Spleen (tissue), 7 donors: ENCODE measurements at regions not wholly inside any gene's neighbourhood (a gene's known extent, or its start where the extent isn't known, plus 50 kb on each side); places are given as distances from the start of the nearest gene placed in this dataset.

Experiments used
- POLR2A ChIP-seq, 3 donors: fragments of 450-650 bp; IDR thresholded peaks; one replicate each; pipeline ENCODE4 v1.5.1; 2017; ENCODE audit warnings: antibody characterized with exemption in 3 of 3, mild to moderate bottlenecking in 1 of 3
- TF ChIP-seq, protein P1 (sequence below), 11 experiments: fragments of 200-600 bp in 7 of 11; fragments of 450-650 bp in 4 of 11; sonication (generic) in 4 of 11; IDR thresholded peaks in 8 of 11; conservative IDR thresholded peaks in 3 of 11; 1 replicate in 7 of 11; 2 replicates in 4 of 11; pipeline versions ENCODE4 v1.4.0 to v1.8.0; 2016 to 2021; ENCODE audit warnings: antibody characterized with exemption in 11 of 11, inconsistent platforms in 4 of 11, mild to moderate bottlenecking in 1 of 11
- donor health status: DM: no; HTN: no; CAD: no; lungs with moderate emphysema.
- donor health status: DM: no; HTN: no; CAD: no.
- donor health status: DM: no; HTN: no; CAD: no.

- TF ChIP-seq POLR2A (IDR thresholded peaks at IDR 0.05), result no peak
- TF ChIP-seq, protein P1, sequence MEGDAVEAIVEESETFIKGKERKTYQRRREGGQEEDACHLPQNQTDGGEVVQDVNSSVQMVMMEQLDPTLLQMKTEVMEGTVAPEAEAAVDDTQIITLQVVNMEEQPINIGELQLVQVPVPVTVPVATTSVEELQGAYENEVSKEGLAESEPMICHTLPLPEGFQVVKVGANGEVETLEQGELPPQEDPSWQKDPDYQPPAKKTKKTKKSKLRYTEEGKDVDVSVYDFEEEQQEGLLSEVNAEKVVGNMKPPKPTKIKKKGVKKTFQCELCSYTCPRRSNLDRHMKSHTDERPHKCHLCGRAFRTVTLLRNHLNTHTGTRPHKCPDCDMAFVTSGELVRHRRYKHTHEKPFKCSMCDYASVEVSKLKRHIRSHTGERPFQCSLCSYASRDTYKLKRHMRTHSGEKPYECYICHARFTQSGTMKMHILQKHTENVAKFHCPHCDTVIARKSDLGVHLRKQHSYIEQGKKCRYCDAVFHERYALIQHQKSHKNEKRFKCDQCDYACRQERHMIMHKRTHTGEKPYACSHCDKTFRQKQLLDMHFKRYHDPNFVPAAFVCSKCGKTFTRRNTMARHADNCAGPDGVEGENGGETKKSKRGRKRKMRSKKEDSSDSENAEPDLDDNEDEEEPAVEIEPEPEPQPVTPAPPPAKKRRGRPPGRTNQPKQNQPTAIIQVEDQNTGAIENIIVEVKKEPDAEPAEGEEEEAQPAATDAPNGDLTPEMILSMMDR (IDR thresholded peaks at IDR 0.05 in 8 of 11, conservative IDR thresholded peaks at IDR 0.05 in 3 of 11), result no peak
Observed at GRCh38 chrX:151478058-151478457, 81.1 kb downstream of the VMA21 start.
